C4-2B (cell line): ENCODE measurements at regions not wholly inside any gene's neighbourhood (a gene's known extent, or its start where the extent isn't known, plus 50 kb on each side); places are given as distances from the start of the nearest gene placed in this dataset.
"Not testable (repeated sequence)": the region's sequence is repeated elsewhere in the genome, so short reads cannot be mapped to it uniquely, and the experiment has no call there.

ENCODE experiments used
- H3K27ac ChIP-seq: fragments of 450-650 bp; 2 replicates; pipeline ENCODE4 v1.5.1; 2017
- ZFX ChIP-seq: fragments of 450-650 bp; IDR thresholded peaks from 2 replicates; pipeline ENCODE4 v1.6.1; 2017
- TF ChIP-seq, protein P1 (sequence below): fragments of 450-650 bp; conservative IDR thresholded peaks from 2 replicates; pipeline ENCODE4 v1.5.1; 2017; ENCODE audit warnings: mild to moderate bottlenecking

DNA sequence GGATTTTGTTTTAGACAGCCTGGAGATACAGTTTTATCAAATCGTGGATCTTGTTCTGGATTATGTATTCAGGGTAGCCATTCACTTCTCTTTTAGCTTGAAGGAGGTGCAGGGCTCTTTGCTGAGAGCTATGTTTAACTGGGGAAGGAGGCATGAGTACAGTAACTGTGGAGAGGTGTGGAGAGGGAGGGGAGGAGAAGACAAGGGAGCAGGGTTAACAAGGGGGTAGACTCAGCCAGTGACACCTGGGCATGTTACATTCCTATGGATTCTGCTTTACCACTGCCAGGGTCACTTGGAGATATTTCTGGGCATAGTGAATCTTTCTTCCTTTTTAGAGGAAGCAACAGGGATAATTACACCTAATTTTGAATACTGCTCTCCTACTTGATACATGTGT lies 536.0 kb downstream of the TMEM135 start:
- no peak overlapping the region for H3K27ac ChIP-seq
- TF ChIP-seq, protein P1, sequence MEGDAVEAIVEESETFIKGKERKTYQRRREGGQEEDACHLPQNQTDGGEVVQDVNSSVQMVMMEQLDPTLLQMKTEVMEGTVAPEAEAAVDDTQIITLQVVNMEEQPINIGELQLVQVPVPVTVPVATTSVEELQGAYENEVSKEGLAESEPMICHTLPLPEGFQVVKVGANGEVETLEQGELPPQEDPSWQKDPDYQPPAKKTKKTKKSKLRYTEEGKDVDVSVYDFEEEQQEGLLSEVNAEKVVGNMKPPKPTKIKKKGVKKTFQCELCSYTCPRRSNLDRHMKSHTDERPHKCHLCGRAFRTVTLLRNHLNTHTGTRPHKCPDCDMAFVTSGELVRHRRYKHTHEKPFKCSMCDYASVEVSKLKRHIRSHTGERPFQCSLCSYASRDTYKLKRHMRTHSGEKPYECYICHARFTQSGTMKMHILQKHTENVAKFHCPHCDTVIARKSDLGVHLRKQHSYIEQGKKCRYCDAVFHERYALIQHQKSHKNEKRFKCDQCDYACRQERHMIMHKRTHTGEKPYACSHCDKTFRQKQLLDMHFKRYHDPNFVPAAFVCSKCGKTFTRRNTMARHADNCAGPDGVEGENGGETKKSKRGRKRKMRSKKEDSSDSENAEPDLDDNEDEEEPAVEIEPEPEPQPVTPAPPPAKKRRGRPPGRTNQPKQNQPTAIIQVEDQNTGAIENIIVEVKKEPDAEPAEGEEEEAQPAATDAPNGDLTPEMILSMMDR: no peak
- TF ChIP-seq ZFX: no peak

DNA sequence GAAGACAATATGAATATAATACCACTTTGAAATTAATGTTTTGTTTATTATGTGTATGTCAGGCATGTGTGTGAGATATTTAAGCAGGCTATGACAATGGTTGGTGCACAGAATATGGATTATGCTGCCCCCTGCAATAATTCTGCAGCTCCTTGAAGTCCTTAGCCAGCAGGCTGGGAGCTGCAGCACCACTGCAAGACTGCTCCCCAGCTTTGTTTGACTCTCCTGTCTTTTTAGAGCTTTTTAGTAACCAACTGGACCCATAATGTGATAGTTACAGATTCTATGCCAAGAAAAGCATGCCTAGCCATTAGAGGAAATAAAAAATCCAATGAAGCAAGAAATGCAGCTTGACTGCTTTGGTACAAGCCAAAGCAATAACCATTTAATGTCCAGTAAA lies 535.1 kb downstream of the TMEM135 start:
- no peak for TF ChIP-seq ZFX
- TF ChIP-seq, protein P1: no peak
- no peak overlapping the region for H3K27ac ChIP-seq

DNA sequence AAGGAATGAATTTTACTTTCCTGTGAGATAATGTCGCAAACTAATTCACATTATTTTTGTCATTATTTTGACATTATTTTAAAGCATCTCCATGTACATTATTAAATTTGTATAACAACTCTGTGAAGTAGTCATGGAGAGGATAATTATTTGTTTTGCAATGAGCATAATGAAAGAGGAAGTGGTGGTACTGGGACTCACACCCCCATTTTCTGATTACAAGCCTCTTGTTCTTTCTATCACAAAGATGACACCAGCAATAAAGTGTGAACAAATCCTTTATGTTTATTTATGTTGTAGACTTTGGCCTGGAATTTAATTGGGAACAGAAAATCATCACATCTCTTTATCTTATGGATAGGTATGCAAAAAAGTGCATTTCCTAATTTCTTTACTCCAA lies 522.6 kb downstream of the TMEM135 start:
- H3K27ac ChIP-seq: no peak overlapping the region
- TF ChIP-seq ZFX: no peak
- TF ChIP-seq, protein P1: no peak

DNA sequence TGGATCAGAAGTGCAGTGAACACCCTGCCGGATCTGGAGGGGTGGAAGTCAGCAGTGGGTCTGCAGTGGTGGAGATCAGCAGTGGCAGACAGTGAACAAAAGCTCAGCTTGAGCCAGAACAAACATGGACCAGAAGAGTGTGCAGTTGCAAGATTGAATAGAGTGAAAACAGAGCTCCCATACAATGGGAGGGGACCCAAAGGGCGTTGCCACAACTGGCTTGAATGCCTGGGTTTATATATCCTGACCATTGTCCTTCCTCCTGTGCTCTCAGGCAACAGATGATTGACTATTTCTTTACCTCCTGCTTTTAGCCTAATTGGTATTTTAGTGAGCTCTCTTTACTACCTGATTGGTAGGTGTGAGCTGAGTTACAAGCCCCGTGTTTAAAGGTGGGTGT lies 522.1 kb downstream of the TMEM135 start:
- H3K27ac ChIP-seq: not testable (repeated sequence)

DNA sequence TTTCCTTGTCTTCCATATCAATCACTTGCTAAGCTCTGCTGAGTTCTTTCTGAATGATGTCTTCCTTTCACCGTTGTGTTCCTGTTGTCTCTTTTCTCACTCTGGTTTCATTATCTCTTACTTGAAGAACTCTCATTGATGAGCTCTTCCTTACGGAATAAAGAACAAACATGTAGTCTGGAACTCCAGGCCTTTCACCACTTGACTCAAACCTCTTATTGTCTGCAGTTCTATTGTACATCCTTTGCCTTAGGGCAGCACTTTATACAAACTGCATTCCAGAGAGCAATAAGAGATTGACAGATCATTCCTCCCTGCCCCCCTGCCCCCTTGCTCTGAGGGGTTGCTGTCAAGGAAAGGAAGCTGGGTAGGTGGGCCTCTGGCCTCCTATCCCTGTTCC lies 517.4 kb downstream of the TMEM135 start:
- TF ChIP-seq, protein P1: no peak
- no peak for TF ChIP-seq ZFX
- no peak overlapping the region for H3K27ac ChIP-seq

DNA sequence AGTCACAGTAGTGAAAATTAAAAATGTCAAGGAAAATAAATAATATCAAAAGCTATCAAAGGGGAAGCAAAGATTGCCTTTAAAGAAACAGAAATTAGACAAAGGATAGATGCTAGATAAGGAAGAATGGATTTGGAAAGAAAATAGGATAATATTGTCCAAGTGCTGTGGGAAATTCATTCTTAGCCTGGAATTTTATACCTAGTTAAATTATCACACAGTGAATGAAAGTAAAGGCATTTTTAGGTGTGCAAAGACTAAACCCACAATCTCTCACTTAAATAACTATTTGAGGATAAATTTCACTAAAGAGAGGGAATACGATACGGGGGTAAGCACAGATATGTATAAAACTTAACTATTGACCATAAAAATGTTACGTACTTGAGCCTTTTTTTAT lies 511.1 kb downstream of the TMEM135 start:
- TF ChIP-seq, protein P1: no peak
- TF ChIP-seq ZFX: no peak

DNA sequence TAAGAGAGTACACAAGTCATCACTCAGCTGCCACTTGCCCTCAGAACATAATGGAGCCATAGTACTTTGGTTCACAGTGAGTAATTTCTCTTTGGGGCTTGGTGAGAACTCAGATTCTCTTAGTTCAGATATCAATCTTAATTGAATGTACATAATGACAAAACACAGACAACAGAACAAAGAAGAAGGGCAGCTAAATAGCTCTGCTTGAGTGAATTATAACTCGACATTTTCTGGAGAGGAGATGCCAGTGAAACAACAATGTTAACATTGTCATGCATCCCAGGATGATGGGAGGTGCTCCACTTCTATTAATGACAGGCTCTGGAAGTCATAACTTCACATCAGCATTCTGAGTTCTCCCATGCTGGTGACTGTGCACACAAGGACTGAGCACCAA lies 508.1 kb downstream of the TMEM135 start:
- TF ChIP-seq, protein P1: no peak
- TF ChIP-seq ZFX: no peak
- no peak overlapping the region for H3K27ac ChIP-seq

More for the DNA sequence above, 511.1 kb downstream of the TMEM135 start:
- H3K27ac ChIP-seq: no peak overlapping the region

DNA sequence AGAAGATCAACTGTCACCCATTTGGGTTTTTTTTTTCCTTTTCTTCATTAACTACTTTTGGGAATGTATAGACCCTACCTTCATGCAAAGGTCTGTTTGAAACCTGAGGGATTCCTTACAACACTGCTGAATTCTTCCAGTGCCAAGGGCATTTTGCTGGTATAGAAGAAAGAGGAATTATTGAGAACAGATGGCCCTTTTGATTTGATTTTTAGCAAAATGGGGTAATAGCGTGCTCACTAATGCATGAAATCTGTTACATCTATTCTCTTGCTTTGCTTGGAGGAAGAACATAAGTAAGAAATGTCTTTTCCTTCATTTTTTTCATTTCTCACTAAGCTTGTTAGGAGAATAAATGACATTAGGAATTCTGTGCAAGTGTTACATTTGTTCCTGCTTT lies 501.9 kb downstream of the TMEM135 start:
- H3K27ac ChIP-seq: no peak overlapping the region
- TF ChIP-seq ZFX: no peak
- TF ChIP-seq, protein P1: no peak
